ENCODE measurements at regions not wholly inside any gene's neighbourhood (a gene's known extent, or its start where the extent isn't known, plus 50 kb on each side); places are given as distances from the start of the nearest gene placed in this dataset.

GRCh38 chr2:33782395-33783230 lies 183.5 kb upstream of the FAM98A start:
- FAIRE-seq (no peak), DNase-seq (ENCODE audit: insufficient read length, low spot score) (no peak)

GRCh38 chr2:33777786-33778185 lies 178.7 kb upstream of the FAM98A start:
- no peak for FAIRE-seq
- no peak for DNase-seq (ENCODE audit: insufficient read length, low spot score)

GRCh38 chr2:33775306-33775705 lies 176.2 kb upstream of the FAM98A start:
- no peak for FAIRE-seq
- no peak for DNase-seq (ENCODE audit: insufficient read length, low spot score)

- DNase-seq (ENCODE audit: insufficient read length, low spot score): no peak
- no peak for FAIRE-seq
These were observed 170.9 kb upstream of the FAM98A start for GRCh38 chr2:33770023-33770422.

GRCh38 chr2:33766175-33766574 lies 167.1 kb upstream of the FAM98A start:
- DNase-seq (ENCODE audit: insufficient read length, low spot score) (no peak), FAIRE-seq (no peak)

GRCh38 chr2:33765122-33765521 lies 166.0 kb upstream of the FAM98A start:
- FAIRE-seq: no peak
- no peak for DNase-seq (ENCODE audit: insufficient read length, low spot score)

GRCh38 chr2:33764551-33764950 lies 165.5 kb upstream of the FAM98A start:
- FAIRE-seq (no peak), DNase-seq (ENCODE audit: insufficient read length, low spot score) (no peak)

- FAIRE-seq (no peak), DNase-seq (ENCODE audit: insufficient read length, low spot score) (no peak)
These were observed 164.7 kb upstream of the FAM98A start for GRCh38 chr2:33763671-33764310.

- DNase-seq (ENCODE audit: insufficient read length, low spot score): no peak
- FAIRE-seq: no peak
These were observed 163.5 kb upstream of the FAM98A start for GRCh38 chr2:33762636-33763035.

GRCh38 chr2:33746208-33746800 lies 147.2 kb upstream of the FAM98A start:
- DNase-seq (ENCODE audit: insufficient read length, low spot score) (no peak), FAIRE-seq (no peak)

GRCh38 chr2:33735096-33735495 lies 136.0 kb upstream of the FAM98A start:
- DNase-seq (ENCODE audit: insufficient read length, low spot score): no peak
- no peak for FAIRE-seq

- no peak for DNase-seq (ENCODE audit: insufficient read length, low spot score)
- FAIRE-seq: no peak
These were observed 131.7 kb upstream of the FAM98A start for GRCh38 chr2:33730804-33731203.

GRCh38 chr2:33730193-33730592 lies 131.1 kb upstream of the FAM98A start:
- no peak for FAIRE-seq
- no peak for DNase-seq (ENCODE audit: insufficient read length, low spot score)

GRCh38 chr2:33729353-33729752 lies 130.3 kb upstream of the FAM98A start:
- DNase-seq (ENCODE audit: insufficient read length, low spot score) (no peak), FAIRE-seq (no peak)

- no peak for DNase-seq (ENCODE audit: insufficient read length, low spot score)
These were observed 129.0 kb upstream of the FAM98A start for GRCh38 chr2:33728106-33728505.

GRCh38 chr2:33727361-33728032 lies 128.4 kb upstream of the FAM98A start:
- no peak for FAIRE-seq
- DNase-seq (ENCODE audit: insufficient read length, low spot score): no peak

More at GRCh38 chr2:33728106-33728505, 129.0 kb upstream of the FAM98A start:
- FAIRE-seq: no peak

GRCh38 chr2:33726415-33726814 lies 127.3 kb upstream of the FAM98A start:
- no peak for FAIRE-seq
- DNase-seq (ENCODE audit: insufficient read length, low spot score): no peak

- FAIRE-seq (no peak), DNase-seq (ENCODE audit: insufficient read length, low spot score) (no peak)
These were observed 124.2 kb upstream of the FAM98A start for GRCh38 chr2:33723329-33723728.

- FAIRE-seq (no peak), DNase-seq (ENCODE audit: insufficient read length, low spot score) (no peak)
These were observed 120.0 kb upstream of the FAM98A start for GRCh38 chr2:33719067-33719466.

- DNase-seq (ENCODE audit: insufficient read length, low spot score) (no peak), FAIRE-seq (no peak)
These were observed 113.6 kb upstream of the FAM98A start for GRCh38 chr2:33712674-33713073.

- FAIRE-seq: no peak
- DNase-seq (ENCODE audit: insufficient read length, low spot score): no peak
These were observed 110.9 kb upstream of the FAM98A start for GRCh38 chr2:33709951-33710350.
